BLaER1 treated with 17β-estradiol and CSF1 and Interleukin-3, amounts not matched to agents 10 nM and 100 nM (cell line): ENCODE measurements at regions not wholly inside any gene's neighbourhood (a gene's known extent, or its start where the extent isn't known, plus 50 kb on each side); places are given as distances from the start of the nearest gene placed in this dataset.

Experiments used
- H3K27ac ChIP-seq, 11 experiments: shearing (Covaris generic); formaldehyde crosslinking; 2 replicates each; pipeline ENCODE4 v1.8.1; 2022
- H3K27me3 ChIP-seq, 11 experiments: shearing (Covaris generic); formaldehyde crosslinking; 2 replicates each; pipeline ENCODE4 v1.8.1; 2022
- H3K36me3 ChIP-seq, 11 experiments: shearing (Covaris generic); formaldehyde crosslinking; 2 replicates each; pipeline ENCODE4 v1.8.1; 2022
- H3K4me1 ChIP-seq, 10 experiments: shearing (Covaris generic); formaldehyde crosslinking; 2 replicates each; pipeline ENCODE4 v1.8.1; 2022
- H3K4me2 ChIP-seq, 11 experiments: shearing (Covaris generic); formaldehyde crosslinking; 2 replicates each; pipeline ENCODE4 v1.8.1; 2022
- H3K4me3 ChIP-seq, 10 experiments: shearing (Covaris generic); formaldehyde crosslinking; 2 replicates each; pipeline ENCODE4 v1.8.1; 2022
- H3K9ac ChIP-seq, 11 experiments: shearing (Covaris generic); formaldehyde crosslinking; 2 replicates each; pipeline ENCODE4 v1.8.1; 2022
- H3K9me3 ChIP-seq, 11 experiments: shearing (Covaris generic); formaldehyde crosslinking; replicated peaks in 1 of 11; 2 replicates each; pipeline ENCODE4 v1.8.1; 2022
- H4K20me1 ChIP-seq, 11 experiments: shearing (Covaris generic); formaldehyde crosslinking; 2 replicates each; pipeline ENCODE4 v1.8.1; 2022
- Cebpa-rat ChIP-seq, 11 experiments: shearing (Covaris generic); IDR thresholded peaks; 2 replicates each; pipeline ENCODE4 v1.8.1; 2022

GRCh38 chr3:157566596-157566995 is 63.4 kb upstream of the VEPH1 start:
- no peaks in the 10 kb centered on the region for H4K20me1 ChIP-seq
- no peak overlapping the region for H3K4me2 ChIP-seq
- peaks cover 0 to 9% (median 0%) of the 10 kb centered on the region in 11 experiments; a peak in 1 of 22 replicates for H3K9me3 ChIP-seq
- no peaks in the 10 kb centered on the region for H3K27me3 ChIP-seq
- H3K27ac ChIP-seq: no peak overlapping the region
- no peak for TF ChIP-seq Cebpa-rat (IDR thresholded peaks at IDR 0.05)
- H3K36me3 ChIP-seq: no peaks in the 10 kb centered on the region
- no peaks in the 10 kb centered on the region for H3K4me1 ChIP-seq
- H3K9ac ChIP-seq: no peak overlapping the region
- H3K4me3 ChIP-seq: no peak overlapping the region

DNA sequence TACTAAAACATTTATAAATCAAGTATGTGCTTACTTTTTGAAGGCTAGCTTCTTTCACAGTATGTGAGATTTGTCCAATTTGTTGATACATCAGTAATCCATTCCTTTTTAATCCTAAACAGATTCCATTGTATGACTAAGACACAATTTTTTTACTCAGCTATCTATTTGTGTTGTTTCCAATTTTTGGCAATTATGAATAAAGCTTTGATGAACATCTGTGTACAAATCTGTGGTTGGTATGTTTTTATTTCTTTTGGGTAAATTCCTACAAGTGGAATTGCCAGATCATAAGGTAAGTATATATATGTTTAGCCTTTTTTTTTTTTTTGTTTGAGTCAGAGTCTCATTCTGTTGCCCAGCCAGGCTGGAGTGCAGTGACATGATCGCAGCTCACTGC is 56.2 kb upstream of the VEPH1 start:
- no peak overlapping the region for H3K4me3 ChIP-seq
- no peak overlapping the region for H3K4me2 ChIP-seq
- no peaks in the 10 kb centered on the region for H4K20me1 ChIP-seq
- H3K27me3 ChIP-seq: no peaks in the 10 kb centered on the region
- no peak for TF ChIP-seq Cebpa-rat (IDR thresholded peaks at IDR 0.05)
- no peaks in the 10 kb centered on the region for H3K36me3 ChIP-seq
- no peak overlapping the region for H3K27ac ChIP-seq
- no peaks in the 10 kb centered on the region for H3K4me1 ChIP-seq
- no peak overlapping the region for H3K9ac ChIP-seq
- peaks cover 0 to 9% (median 0%) of the 10 kb centered on the region in 11 experiments; a peak in 1 of 22 replicates for H3K9me3 ChIP-seq
